Nephron (organoid): ENCODE measurements at regions not wholly inside any gene's neighbourhood (a gene's known extent, or its start where the extent isn't known, plus 50 kb on each side); places are given as distances from the start of the nearest gene placed in this dataset.

Experiments
- H3K27ac Mint-ChIP-seq, 3 experiments: 2 replicates each; pipeline ENCODE4 v1.8.0; 2020; ENCODE audit warnings: mixed read lengths in 3 of 3, mild to moderate bottlenecking in 2 of 3, moderate library complexity in 1 of 3
- H3K27me3 Mint-ChIP-seq: 2 replicates; pipeline ENCODE4 v1.8.0; 2021; ENCODE audit warnings: low read depth, mild to moderate bottlenecking, moderate library complexity, mixed read lengths
- H3K36me3 Mint-ChIP-seq: 2 replicates; pipeline ENCODE4 v1.8.0; 2020; ENCODE audit warnings: low read depth, mixed read lengths
- H3K4me1 Mint-ChIP-seq: 2 replicates; pipeline ENCODE4 v1.8.0; 2020; ENCODE audit warnings: mixed read lengths
- H3K4me3 Mint-ChIP-seq, 3 experiments: 2 replicates each; pipeline ENCODE4 v1.8.0; 2020; ENCODE audit warnings: mild to moderate bottlenecking in 3 of 3, mixed read lengths in 3 of 3, moderate library complexity in 2 of 3
- H3K9me3 Mint-ChIP-seq: 2 replicates; pipeline ENCODE4 v1.8.0; 2020; ENCODE audit warnings: mixed read lengths
- CTCF ChIP-seq, 3 experiments: fragments of 200-600 bp; sonication (generic); IDR thresholded peaks; one replicate each; pipeline ENCODE4 v1.5.0; 2021; ENCODE audit warnings: antibody characterized with exemption in 3 of 3; ENCODE audit not compliant: unreplicated experiment in 3 of 3

GRCh38 chr7:68384581-68384980 is 1213.7 kb upstream of the AUTS2 start:
- TF ChIP-seq CTCF (IDR thresholded peaks at IDR 0.05; ENCODE audit: unreplicated experiment in 3 of 3) = no peak
- Mint-ChIP-seq H3K27ac (no peak overlapping the region), H3K9me3 (peaks cover 29% of the 10 kb centered on the region), H3K4me1 (no peaks in the 10 kb centered on the region), H3K4me3 (no peak overlapping the region), H3K27me3 (no peaks in the 10 kb centered on the region), H3K36me3 (no peaks in the 10 kb centered on the region)

GRCh38 chr7:68393051-68393450 is 1205.2 kb upstream of the AUTS2 start:
- TF ChIP-seq CTCF (IDR thresholded peaks at IDR 0.05; ENCODE audit: unreplicated experiment in 3 of 3) = no peak
- Mint-ChIP-seq H3K4me3 (no peak overlapping the region), H3K27me3 (no peaks in the 10 kb centered on the region), H3K9me3 (peaks cover 14% of the 10 kb centered on the region), H3K36me3 (no peaks in the 10 kb centered on the region), H3K4me1 (no peaks in the 10 kb centered on the region), H3K27ac (no peak overlapping the region)

GRCh38 chr7:68394131-68394530 is 1204.1 kb upstream of the AUTS2 start:
- TF ChIP-seq CTCF (IDR thresholded peaks at IDR 0.05; ENCODE audit: unreplicated experiment in 3 of 3) = no peak
- peaks cover 7% of the 10 kb centered on the region for H3K9me3 Mint-ChIP-seq
- no peak overlapping the region for H3K27ac Mint-ChIP-seq
- H3K36me3 Mint-ChIP-seq = no peaks in the 10 kb centered on the region
- H3K4me1 Mint-ChIP-seq = no peaks in the 10 kb centered on the region
- H3K4me3 Mint-ChIP-seq = no peak overlapping the region
- H3K27me3 Mint-ChIP-seq = no peaks in the 10 kb centered on the region

- Mint-ChIP-seq H3K4me3 (no peak overlapping the region), H3K27ac (no peak overlapping the region), H3K9me3 (peaks cover 3% of the 10 kb centered on the region), H3K4me1 (no peaks in the 10 kb centered on the region), H3K27me3 (no peaks in the 10 kb centered on the region), H3K36me3 (no peaks in the 10 kb centered on the region)
- no peak for TF ChIP-seq CTCF (IDR thresholded peaks at IDR 0.05; ENCODE audit: unreplicated experiment in 3 of 3)
These were observed 1198.2 kb upstream of the AUTS2 start for GRCh38 chr7:68399991-68400590.

GRCh38 chr7:68400783-68401182 is 1197.5 kb upstream of the AUTS2 start:
- H3K9me3 Mint-ChIP-seq = peaks cover 4% of the 10 kb centered on the region
- TF ChIP-seq CTCF (IDR thresholded peaks at IDR 0.05; ENCODE audit: unreplicated experiment in 3 of 3) = no peak
- H3K27ac Mint-ChIP-seq = no peak overlapping the region
- H3K4me1 Mint-ChIP-seq = no peaks in the 10 kb centered on the region
- no peaks in the 10 kb centered on the region for H3K27me3 Mint-ChIP-seq
- no peaks in the 10 kb centered on the region for H3K36me3 Mint-ChIP-seq
- no peak overlapping the region for H3K4me3 Mint-ChIP-seq

GRCh38 chr7:68401313-68401712 is 1197.0 kb upstream of the AUTS2 start:
- H3K4me1 Mint-ChIP-seq = no peaks in the 10 kb centered on the region
- no peak overlapping the region for H3K27ac Mint-ChIP-seq

More at GRCh38 chr7:68401313-68401712, 1197.0 kb upstream of the AUTS2 start:
- no peaks in the 10 kb centered on the region for H3K27me3 Mint-ChIP-seq
- no peak for TF ChIP-seq CTCF (IDR thresholded peaks at IDR 0.05; ENCODE audit: unreplicated experiment in 3 of 3)
- H3K4me3 Mint-ChIP-seq = no peak overlapping the region
- no peaks in the 10 kb centered on the region for H3K36me3 Mint-ChIP-seq
- peaks cover 4% of the 10 kb centered on the region for H3K9me3 Mint-ChIP-seq
